ENCODE measurements at regions not wholly inside any gene's neighbourhood (a gene's known extent, or its start where the extent isn't known, plus 50 kb on each side); places are given as distances from the start of the nearest gene placed in this dataset.
"Not testable (repeated sequence)": the region's sequence is repeated elsewhere in the genome, so short reads cannot be mapped to it uniquely, and the experiment has no call there.

GRCh38 chr6:85069577-85069976 is 305.2 kb upstream of the TBX18 start:
- DNase-seq, result no peak

DNA sequence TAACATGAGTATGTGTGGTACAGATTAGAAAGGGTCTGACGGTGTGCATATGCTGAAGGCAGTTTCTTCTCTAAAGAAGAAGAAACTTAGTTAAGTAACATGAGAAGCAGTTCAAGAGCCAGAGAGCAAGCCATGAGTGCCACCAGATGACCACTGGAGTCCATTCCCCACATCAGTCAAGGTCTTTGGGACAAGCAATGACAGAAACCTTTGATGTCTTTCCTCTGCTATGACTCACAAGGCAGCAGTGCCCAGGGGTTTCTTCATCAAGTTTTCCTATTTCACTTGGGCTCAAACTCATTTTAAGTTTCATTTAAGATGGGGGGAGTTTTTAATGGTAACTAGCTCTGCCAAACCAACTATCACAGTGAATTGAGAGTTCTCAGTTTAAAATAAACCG is 303.8 kb upstream of the TBX18 start:
- DNase-seq, result peak; percentile 22

DNA sequence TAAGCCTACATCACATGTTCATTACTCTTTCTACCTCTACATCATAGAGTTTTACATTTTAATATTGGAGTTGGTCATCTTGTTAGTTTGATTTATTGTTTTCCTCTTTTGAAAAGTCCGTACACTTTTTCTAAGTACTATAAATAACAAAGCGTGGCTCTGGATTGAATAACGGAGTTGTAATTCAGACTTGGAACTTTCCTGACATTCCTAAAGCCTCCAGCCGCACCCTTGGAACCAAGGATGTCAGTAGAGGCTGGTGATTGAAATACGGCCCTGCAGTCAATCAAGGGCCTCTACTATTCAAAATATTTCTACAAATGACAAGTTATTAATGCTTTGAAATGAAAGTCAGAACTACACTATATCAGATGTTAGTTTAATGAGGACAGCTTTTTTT is 301.9 kb upstream of the TBX18 start:
- DNase-seq, result no peak

- no peak for DNase-seq
Observed at GRCh38 chr6:85065831-85066230, 301.4 kb upstream of the TBX18 start.

- DNase-seq, result no peak
Observed at GRCh38 chr6:85063611-85064010, 299.2 kb upstream of the TBX18 start.

DNA sequence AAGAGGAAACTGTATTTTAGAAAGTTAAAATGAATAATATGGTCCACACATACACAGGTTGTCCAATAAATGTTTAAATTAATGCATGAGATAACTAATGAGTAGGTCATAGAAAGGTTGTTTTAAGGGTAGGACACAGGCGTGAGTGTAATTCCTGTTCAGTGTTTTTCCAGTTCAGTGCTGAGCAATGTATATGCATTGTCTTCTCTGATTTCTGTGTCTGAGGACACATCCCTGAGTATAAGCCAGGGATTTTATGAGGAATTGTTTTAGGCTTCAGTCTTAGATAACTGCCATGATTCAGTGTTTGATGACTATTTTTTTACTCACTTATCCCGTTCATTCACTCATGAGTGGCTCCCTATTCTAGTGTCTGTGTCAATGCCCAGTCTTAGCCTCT is 298.5 kb upstream of the TBX18 start:
- DNase-seq, result no peak

GRCh38 chr6:85058806-85059205 is 294.4 kb upstream of the TBX18 start:
- no peak for DNase-seq

DNA sequence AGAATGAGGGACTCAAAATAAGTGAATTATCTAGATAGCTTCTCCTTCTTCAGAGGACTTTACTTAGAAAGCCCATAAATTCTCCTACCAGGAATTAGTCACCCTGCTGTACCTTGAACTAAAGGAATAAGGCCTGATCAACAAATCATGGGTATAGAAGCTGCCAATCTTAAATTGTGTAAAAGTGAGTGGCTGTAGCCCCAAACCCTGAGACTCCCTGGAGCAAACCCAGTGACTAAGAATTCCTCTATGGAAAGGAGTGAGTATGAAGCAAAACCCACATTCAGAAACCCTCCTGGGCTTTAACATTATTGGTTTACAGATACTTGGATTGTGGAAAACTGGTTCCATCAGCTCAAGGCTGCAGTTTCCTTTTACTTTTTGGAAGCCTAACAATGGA is 285.8 kb upstream of the TBX18 start:
- no peak for DNase-seq

DNA sequence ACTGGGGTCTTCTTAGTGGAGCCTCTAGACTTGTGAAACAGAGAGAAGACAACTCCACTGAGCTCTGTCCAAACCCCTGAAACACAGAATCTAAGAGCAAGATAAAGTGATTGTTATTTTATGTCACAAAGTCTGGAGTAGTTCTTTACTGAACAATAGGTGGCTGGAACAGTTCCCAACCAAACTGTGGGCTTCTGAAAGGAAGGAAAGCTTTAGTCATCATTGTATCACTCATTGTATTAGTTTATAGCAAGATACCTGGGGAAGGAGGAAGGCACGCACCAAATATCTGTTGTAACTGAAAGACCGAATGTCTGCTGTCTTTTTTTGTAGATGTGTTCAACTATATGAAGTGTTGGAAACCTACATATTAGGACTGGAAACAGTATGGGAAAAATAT is 284.9 kb upstream of the TBX18 start:
- DNase-seq, result no peak

DNA sequence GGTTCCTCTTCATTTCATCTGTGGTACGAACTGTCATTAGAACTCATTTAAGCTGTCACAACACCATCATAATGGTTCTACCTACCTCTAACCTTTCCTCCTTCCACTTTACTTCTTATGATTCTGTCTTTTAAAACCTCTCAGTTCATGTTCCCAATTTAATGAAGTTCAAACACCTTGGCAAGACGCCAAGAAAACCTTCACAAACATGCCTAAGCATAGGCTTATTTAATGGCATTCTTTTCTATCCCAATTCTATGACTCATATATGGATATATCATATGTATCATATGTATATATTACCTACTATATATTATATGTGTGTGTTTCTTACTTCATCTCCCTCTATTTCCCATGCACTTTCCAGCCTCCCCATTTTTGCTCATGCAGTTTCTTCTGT is 283.4 kb upstream of the TBX18 start:
- DNase-seq, result no peak

DNA sequence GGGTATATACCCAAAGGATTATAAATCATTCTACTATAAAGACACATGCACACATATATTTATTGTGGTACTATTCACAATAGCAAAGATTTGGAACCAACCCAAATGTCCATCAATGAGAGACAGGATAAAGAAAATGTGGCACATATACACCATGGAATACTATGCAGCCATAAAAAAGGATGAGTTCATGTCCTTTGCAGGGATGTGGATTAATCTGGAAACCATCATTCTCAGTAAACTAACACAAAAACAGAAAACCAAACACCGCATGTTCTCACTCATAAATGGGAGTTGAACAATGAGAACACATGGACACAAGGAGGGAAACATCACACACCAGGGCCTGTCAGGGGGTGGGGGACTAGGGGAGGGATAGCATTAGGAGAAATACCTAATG is 281.4 kb upstream of the TBX18 start:
- DNase-seq, result not testable (repeated sequence)

DNA sequence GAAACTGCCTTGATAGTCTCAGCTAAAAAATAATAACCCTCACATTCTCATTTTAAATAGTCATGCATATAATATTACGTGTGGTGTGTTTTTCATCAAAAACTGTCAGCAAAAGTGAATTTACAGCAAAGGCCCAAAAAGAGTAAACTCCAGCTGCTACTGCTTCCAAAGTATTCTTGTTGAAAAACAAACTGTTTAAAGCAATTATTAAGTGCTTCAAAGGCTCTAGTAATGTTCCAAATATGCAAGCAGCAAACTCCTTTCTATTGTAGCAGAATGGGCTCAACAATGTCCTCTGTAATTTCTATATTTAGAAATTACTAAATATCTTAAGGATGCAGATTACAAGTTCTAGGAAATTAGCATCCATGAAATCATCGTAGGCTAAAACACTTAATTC is 280.0 kb upstream of the TBX18 start:
- DNase-seq, result no peak

- DNase-seq, result no peak
Observed at GRCh38 chr6:85041376-85041775, 277.0 kb upstream of the TBX18 start.

DNA sequence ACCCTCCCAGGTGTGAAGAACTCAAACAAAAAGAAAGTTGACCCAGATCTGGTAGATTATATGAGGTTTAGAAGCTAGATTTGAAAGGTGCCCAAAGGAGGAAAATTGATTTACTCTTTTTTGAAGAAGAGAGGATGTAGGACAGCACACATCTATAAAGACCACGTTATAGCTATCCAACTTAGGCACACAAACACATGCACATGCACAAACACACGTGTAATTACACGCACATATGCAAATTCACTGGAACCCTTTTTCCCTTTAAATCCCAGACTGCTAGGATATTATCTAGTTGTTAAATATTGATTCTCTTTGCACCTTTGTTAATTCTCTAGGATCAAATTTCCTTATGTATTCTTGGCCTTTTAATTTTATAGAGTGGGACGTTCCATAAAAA is 272.8 kb upstream of the TBX18 start:
- no peak for DNase-seq

DNA sequence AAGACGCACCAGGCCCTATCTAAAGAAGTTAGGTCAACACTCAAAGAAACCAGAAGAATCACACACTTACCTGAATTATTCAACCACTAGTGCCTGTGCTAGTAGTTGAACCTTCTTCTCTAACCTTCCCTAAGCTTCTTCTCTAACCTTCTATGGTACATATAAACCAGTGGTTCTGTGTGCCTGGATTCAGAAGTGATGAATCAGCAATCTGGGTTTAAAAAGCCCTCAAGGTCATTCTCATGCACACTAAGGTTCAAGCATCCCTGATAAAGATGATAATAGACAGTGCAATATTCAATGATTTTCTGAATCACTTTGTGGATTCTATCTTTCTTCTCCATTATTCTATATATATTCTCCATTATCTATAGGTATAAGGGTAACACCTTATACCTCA is 271.4 kb upstream of the TBX18 start:
- DNase-seq, result no peak

DNA sequence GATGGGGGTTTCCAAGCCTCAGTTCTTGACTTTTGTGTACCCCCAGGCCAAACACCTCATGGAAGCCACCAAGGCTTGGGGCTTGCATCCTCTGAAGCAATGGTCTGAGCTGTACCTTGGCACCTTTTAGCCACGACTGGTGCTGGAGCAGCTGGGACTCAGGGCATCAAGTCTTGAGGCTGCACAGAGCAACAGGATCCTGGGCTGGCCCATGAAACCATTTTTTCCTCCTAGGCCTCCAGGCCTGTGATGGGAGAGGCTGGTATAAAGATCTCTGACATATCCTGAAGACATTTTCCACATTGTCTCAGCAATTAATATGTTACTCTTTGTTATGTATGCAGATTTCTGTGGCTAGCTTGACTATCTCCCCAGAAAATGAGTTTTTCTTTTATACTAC is 269.1 kb upstream of the TBX18 start:
- DNase-seq, result no peak

GRCh38 chr6:85026021-85026420 is 261.6 kb upstream of the TBX18 start:
- DNase-seq, result no peak

DNA sequence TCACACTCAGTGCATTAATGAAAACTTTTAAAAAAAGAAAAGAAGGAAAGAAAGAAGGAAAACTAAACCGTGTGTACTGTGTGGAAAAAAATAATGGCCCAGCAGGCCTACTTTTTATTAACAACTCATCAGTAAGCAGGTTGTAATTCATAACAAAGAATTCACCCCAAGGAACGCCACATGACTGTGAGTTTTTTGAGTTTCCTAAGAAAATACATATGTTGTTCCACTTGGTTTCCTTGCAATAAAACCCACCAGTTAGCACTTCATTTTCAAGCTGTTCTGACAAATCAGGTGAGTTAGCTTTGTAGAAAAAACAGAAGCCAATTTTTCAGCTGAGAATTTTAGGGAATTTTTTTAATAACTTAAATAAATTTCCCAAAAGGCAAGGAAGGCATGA is 259.3 kb upstream of the TBX18 start:
- no peak for DNase-seq

- no peak for DNase-seq
Observed at GRCh38 chr6:85017352-85017751, 253.0 kb upstream of the TBX18 start.

DNA sequence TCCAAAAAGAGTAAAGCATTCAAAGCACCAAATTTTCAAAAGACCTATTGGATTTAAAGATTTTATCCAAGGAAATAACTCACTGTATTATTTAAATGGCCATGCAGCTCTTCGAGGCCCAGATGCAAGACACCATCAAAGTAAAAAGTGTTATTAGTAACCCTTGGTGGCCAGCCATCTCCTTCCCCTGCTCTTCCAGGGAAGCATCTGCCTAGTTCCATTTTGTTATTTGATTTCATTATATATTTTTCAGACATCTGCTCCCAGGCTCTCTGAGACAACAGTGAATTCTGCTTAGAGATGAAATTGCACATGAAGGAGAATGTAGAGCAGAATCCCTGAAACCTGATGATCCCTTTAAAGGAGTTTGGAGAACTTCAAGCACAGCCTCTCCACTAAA is 252.3 kb upstream of the TBX18 start:
- no peak for DNase-seq

GRCh38 chr6:85015396-85015990 is 251.1 kb upstream of the TBX18 start:
- peak; percentile 85 for DNase-seq

DNA sequence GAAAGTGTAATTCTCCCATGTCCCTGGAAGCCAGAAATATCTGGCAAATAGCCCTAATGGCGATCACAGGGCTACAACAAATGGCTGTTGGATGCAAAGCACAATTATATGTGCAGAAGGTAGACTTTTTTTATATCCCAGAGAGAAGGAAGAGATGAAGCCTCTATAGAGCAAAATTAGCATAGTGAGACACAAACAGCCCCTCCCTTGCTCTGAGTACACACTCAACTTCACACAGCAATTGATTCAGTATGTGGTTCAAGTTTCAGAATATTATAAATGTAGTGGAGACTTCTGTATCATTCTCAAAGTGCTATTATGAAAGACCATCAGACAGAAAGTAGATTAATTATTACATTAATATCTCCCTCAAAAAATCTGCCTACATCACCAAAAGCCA is 246.5 kb upstream of the TBX18 start:
- no peak for DNase-seq

DNA sequence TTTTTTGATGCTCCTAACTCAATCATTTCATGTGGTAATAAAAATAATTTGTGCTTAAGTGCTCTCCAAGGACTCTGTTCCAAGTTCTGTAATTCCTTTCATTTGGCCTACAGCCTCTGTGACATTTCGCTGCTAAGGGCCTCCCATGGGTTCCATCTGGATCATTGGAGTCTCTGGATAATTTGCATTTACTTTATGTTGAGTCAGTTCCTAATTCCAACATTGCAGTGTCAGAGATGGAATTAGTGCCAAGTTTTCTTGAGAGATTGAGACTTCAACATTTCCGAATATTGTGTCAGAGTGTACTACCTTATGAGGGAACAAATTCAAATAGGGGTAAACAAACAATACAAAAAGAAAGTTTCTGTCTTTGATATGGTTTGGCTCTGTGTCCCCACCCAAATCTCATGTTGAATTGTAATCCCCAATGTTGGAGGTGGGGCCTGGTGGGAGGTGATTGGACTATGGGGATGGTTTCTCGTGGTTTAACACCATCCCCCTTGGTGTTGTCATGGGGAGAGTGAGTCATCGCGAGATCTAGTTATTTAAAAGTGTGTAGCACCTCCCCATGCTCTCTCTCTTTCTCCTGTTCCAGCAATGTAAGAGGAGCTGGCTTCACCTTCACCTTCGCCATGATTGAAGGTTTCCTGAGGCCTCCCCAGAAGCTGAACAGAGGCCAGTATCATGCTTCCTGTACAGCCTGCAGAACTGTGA is 244.1 kb upstream of the TBX18 start:
- DNase-seq, result no peak

- no peak for DNase-seq
Observed at GRCh38 chr6:85006362-85006761, 242.0 kb upstream of the TBX18 start.

DNA sequence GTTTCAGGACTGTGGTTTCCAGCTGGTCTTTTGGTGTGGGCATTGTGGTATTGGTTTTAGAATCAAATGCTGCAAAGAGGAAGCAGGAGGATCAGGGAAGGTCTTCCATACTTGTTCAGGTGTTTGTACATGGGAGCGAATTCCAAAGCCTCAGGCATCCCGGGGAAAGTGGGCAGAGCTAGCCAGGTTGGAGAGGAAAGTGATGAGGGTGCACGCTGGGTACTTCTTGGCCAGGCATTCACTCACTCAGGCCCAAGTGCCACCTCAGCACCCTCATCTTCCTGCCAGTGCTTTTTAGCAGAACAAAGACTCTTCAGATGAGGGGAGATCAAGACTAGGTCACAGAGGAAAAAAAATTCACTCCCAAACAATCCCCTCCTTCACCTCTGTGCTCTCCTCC is 241.1 kb upstream of the TBX18 start:
- no peak for DNase-seq

All from femur (tissue), 1 donor.